Daoy (cell line): ENCODE measurements at regions not wholly inside any gene's neighbourhood (a gene's known extent, or its start where the extent isn't known, plus 50 kb on each side); places are given as distances from the start of the nearest gene placed in this dataset.
"Not testable (repeated sequence)": the region's sequence is repeated elsewhere in the genome, so short reads cannot be mapped to it uniquely, and the experiment has no call there.

ENCODE experiments used
- DNase-seq: peaks from one replicate; pipeline ENCODE4 v3.0.0-alpha.2; 2015; ENCODE audit warnings: low read depth

GRCh38 chr6:126811321-126811720 lies 307.1 kb upstream of the RSPO3 start:
- DNase-seq = no peak

GRCh38 chr6:126812010-126812409 lies 306.5 kb upstream of the RSPO3 start:
- no peak for DNase-seq

- DNase-seq = no peak
These were observed 305.8 kb upstream of the RSPO3 start for GRCh38 chr6:126812651-126813050.

GRCh38 chr6:126820634-126821033 lies 297.8 kb upstream of the RSPO3 start:
- no peak for DNase-seq

GRCh38 chr6:126821706-126822105 lies 296.8 kb upstream of the RSPO3 start:
- DNase-seq = no peak

- no peak for DNase-seq
These were observed 294.2 kb upstream of the RSPO3 start for GRCh38 chr6:126824226-126824625.

GRCh38 chr6:126824815-126825214 lies 293.7 kb upstream of the RSPO3 start:
- no peak for DNase-seq

- no peak for DNase-seq
These were observed 292.2 kb upstream of the RSPO3 start for GRCh38 chr6:126826166-126826714.

- DNase-seq = no peak
These were observed 287.0 kb upstream of the RSPO3 start for GRCh38 chr6:126831461-126831860.

- DNase-seq = no peak
These were observed 275.7 kb upstream of the RSPO3 start for GRCh38 chr6:126842769-126843168.

- DNase-seq = no peak
These were observed 270.4 kb upstream of the RSPO3 start for GRCh38 chr6:126848119-126848518.

GRCh38 chr6:126867641-126868040 lies 250.8 kb upstream of the RSPO3 start:
- DNase-seq = no peak

GRCh38 chr6:126873351-126873750 lies 245.1 kb upstream of the RSPO3 start:
- DNase-seq = no peak

GRCh38 chr6:126873791-126874190 lies 244.7 kb upstream of the RSPO3 start:
- DNase-seq = no peak

- DNase-seq = no peak
These were observed 242.0 kb upstream of the RSPO3 start for GRCh38 chr6:126876446-126876845.

GRCh38 chr6:126880964-126881363 lies 237.5 kb upstream of the RSPO3 start:
- no peak for DNase-seq

GRCh38 chr6:126886106-126886505 lies 232.4 kb upstream of the RSPO3 start:
- DNase-seq = no peak

GRCh38 chr6:126888727-126889725 lies 229.4 kb upstream of the RSPO3 start:
- no peak for DNase-seq

- DNase-seq = no peak
These were observed 228.4 kb upstream of the RSPO3 start for GRCh38 chr6:126890055-126890454.

- DNase-seq = no peak
These were observed 227.3 kb upstream of the RSPO3 start for GRCh38 chr6:126891158-126891557.

- not testable (repeated sequence) for DNase-seq
These were observed 225.6 kb upstream of the RSPO3 start for GRCh38 chr6:126892869-126893268.

- no peak for DNase-seq
These were observed 220.7 kb upstream of the RSPO3 start for GRCh38 chr6:126897758-126898157.

- DNase-seq = no peak
These were observed 214.3 kb upstream of the RSPO3 start for GRCh38 chr6:126904176-126904575.
